Heart left ventricle (tissue), 16 donors: ENCODE measurements at regions not wholly inside any gene's neighbourhood (a gene's known extent, or its start where the extent isn't known, plus 50 kb on each side); places are given as distances from the start of the nearest gene placed in this dataset.

Experiments
- ATAC-seq, 4 donors: fragments of 200-7000 bp; cut with Tn5 transposase; one replicate each; pipeline ENCODE4 v1.9.1; 2020 to 2022; ENCODE audit warnings: moderate library complexity in 4 of 4, mild to moderate bottlenecking in 3 of 4, moderate number of reproducible peaks in 1 of 4
- DNase-seq, 5 donors: peaks; one replicate each; pipeline ENCODE4 v3.0.0-alpha.2; 2020
- H3K27ac ChIP-seq, 12 donors: fragments of 200-600 bp; sonication (generic) in 4 of 12; one replicate each; pipeline versions ENCODE4 v1.5.0 to v1.8.0; 2016 to 2022; ENCODE audit warnings: mild to moderate bottlenecking in 2 of 12
- H3K27me3 ChIP-seq, 9 donors: fragments of 200-600 bp; sonication (generic) in 2 of 9; one replicate each; pipeline versions ENCODE4 v1.5.1 to v1.8.0; 2016 to 2022; ENCODE audit warnings: mild to moderate bottlenecking in 3 of 9
- H3K36me3 ChIP-seq, 9 donors: fragments of 200-600 bp; sonication (generic) in 2 of 9; one replicate each; pipeline versions ENCODE4 v1.5.0 to v1.8.0; 2018 to 2022; ENCODE audit warnings: mild to moderate bottlenecking in 2 of 9
- H3K4me1 ChIP-seq, 12 donors: fragments of 200-600 bp; sonication (generic) in 4 of 12; one replicate each; pipeline versions ENCODE4 v1.5.0 to v1.8.0; 2016 to 2022; ENCODE audit warnings: mild to moderate bottlenecking in 3 of 12
- H3K4me3 ChIP-seq, 12 donors: fragments of 200-600 bp; sonication (generic) in 4 of 12; one replicate each; pipeline versions ENCODE4 v1.5.0 to v1.8.0; 2017 to 2022; ENCODE audit warnings: mild to moderate bottlenecking in 9 of 12, moderate library complexity in 4 of 12
- H3K9me3 ChIP-seq, 12 donors: fragments of 200-600 bp; sonication (generic) in 4 of 12; one replicate each; pipeline versions ENCODE4 v1.5.0 to v1.8.0; 2016 to 2022; ENCODE audit warnings: mild to moderate bottlenecking in 1 of 12
- POLR2A ChIP-seq, 2 donors: fragments of 450-650 bp; IDR thresholded peaks; one replicate each; pipeline ENCODE4 v1.6.1; 2017; ENCODE audit warnings: antibody characterized with exemption in 2 of 2, mild to moderate bottlenecking in 2 of 2, moderate library complexity in 2 of 2
- WGBS, 4 donors: extraction: QIAGEN DNeasy Blood & Tissue Kit in 2 of 4; methylation state at CpG; one replicate each; pipeline versions ENCODE4 v1.1.5 to v1.1.7; 2013 to 2018; 5-methylcytosine and 5-hydroxymethylcytosine counted together
- intact Hi-C, 10 donors: fragments of 100-400 bp; cut with DNase I; formaldehyde crosslinking; loops; one replicate each; pipeline versions ENCODE4 v1.11.1 to v1.14.2; 2022
- TF ChIP-seq, protein P1 (sequence below), 12 donors: fragments of 200-600 bp; sonication (generic) in 4 of 12; IDR thresholded peaks; one replicate each; pipeline versions ENCODE4 v1.5.0 to v1.8.0; 2018 to 2022; ENCODE audit warnings: antibody characterized with exemption in 12 of 12, mild to moderate bottlenecking in 5 of 12
- donor health status: ischemic (EF 13 %, LVEDD 7.1; RV severe dilation, severe dysfunction).
- donor health status: healthy with polysubstance abuse.
- donor health status: DM: no; HTN: yes; CAD: no.
- donor health status: DM: no; HTN: no; CAD: no.
- donor health status: ischemic (EF 25% LVEDD 6.9; RV normal size, moderate dysfunction).
- donor health status: ischemic (EF 25% LVEDD 5.7; RV mildly dilated, moderate dysfunction).
- donor health status: healthy.
- donor health status: DM: yes; HTN: yes; CAD: no.
- donor health status: ischemic (EF 35%, LVEDD 5.7; RV mildly dilated, moderate dysfunction).
- donor health status: nonischemic (EF 11% LVEDD 7.7; RV severe dilation, severe dysfunction).
- donor health status: DM: yes; HTN: yes; CAD: no.
- donor health status: PGD.
- donor health status: ischemic (EF 29% LVEDD 5.4; RV normal size, mild dysfunction).
- donor health status: nonischemic (EF 23%, LVEDD 6.1; RV moderate dilation, normal function).

DNA sequence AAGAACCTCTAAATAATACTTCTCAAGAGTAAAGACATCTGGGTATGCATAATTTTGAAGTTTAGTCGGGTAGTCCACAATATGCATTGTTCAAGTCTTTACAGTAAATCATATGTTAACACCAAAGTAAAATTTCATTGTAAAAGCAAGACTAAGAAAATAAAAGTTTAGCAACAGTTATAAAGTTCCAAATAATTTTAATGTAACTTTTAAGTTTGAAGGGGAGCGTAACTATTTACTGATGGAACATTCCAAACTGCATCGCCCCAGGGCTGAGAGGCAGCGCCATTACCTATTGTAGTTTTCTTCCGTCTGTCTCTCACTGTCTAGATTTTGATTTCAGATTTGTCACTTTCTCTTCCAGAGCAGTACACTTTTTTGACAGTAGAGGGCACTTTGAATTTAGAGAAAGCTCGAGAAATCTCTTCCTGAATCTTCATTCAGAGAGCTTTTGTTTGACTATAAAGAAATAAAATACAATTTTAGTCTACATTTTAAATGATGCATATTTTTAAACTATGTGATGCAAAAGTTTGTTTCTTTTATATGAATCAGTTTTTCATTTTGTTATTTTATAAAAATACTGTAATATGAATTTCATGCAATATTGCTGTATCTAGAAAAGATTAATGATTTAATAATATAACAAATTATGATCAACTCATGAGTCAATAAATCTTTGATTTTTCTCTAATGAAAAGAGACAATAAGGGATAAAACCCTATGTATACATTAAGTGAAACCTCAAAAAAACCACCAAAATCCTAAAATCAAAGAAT is 389.8 kb downstream of the FIGN start:
- no peak overlapping the region for H3K4me3 ChIP-seq
- no peak overlapping the region for H3K27ac ChIP-seq
- DNase-seq, result peak in 1 of 5 donors; percentile 10
- no peak for ATAC-seq
- H3K36me3 ChIP-seq, result no peaks in the 10 kb centered on the region
- WGBS, 4 donors, result 8 to 10% (median 9%) methylated on average over 6 of the region's 6 CpGs
- intact Hi-C loops, result loop anchor here (2.0 to 10.0 kb wide), 12 partner anchors 119 to 1129 kb away; partner anchors contain the start of gene FIGN (in 2 of the 10)
- TF ChIP-seq, protein P1, sequence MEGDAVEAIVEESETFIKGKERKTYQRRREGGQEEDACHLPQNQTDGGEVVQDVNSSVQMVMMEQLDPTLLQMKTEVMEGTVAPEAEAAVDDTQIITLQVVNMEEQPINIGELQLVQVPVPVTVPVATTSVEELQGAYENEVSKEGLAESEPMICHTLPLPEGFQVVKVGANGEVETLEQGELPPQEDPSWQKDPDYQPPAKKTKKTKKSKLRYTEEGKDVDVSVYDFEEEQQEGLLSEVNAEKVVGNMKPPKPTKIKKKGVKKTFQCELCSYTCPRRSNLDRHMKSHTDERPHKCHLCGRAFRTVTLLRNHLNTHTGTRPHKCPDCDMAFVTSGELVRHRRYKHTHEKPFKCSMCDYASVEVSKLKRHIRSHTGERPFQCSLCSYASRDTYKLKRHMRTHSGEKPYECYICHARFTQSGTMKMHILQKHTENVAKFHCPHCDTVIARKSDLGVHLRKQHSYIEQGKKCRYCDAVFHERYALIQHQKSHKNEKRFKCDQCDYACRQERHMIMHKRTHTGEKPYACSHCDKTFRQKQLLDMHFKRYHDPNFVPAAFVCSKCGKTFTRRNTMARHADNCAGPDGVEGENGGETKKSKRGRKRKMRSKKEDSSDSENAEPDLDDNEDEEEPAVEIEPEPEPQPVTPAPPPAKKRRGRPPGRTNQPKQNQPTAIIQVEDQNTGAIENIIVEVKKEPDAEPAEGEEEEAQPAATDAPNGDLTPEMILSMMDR (IDR thresholded peaks at IDR 0.05), result peak; percentile 64 to 91 (median 82)
- no peak for TF ChIP-seq POLR2A (IDR thresholded peaks at IDR 0.05)
- no peaks in the 10 kb centered on the region for H3K9me3 ChIP-seq
- H3K4me1 ChIP-seq, result peaks cover 0 to 17% (median 6%) of the 10 kb centered on the region in 12 donors
- H3K27me3 ChIP-seq, result no peaks in the 10 kb centered on the region

DNA sequence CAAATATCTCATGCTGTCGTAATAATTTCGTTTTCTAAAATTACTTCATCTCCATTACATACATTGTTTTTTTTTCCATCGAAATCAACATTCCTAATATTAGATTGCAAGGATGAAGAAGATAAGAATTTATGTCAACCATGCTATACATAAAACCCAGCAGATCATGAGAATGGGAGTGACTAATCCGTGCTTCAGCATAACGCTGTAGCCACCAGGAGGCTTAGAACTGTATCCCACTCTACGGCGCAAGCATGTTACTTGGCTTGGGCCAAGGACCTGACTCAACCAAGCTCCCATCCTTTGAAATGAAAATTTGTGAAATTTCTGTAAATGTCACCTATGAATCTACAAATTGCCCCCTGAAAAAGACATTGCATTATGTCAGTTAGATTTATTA is 392.5 kb downstream of the FIGN start:
- no peaks in the 10 kb centered on the region for H3K36me3 ChIP-seq
- H3K27me3 ChIP-seq, result no peaks in the 10 kb centered on the region
- no peak overlapping the region for H3K4me3 ChIP-seq
- whole genome bisulfite sequencing, 4 donors, result 87 to 93% (median 90%) methylated on average over 7 of the region's 7 CpGs
- H3K9me3 ChIP-seq, result peaks cover 0 to 4% (median 0%) of the 10 kb centered on the region in 12 donors
- DNase-seq (no peak), ATAC-seq (no peak)
- intact Hi-C loops, result loop anchor here in 7 of 10 donors (5.0 to 10.0 kb wide), 7 partner anchors 121 to 1131 kb away; no protein-coding TSS in a partner anchor
- H3K27ac ChIP-seq, result no peak overlapping the region
- H3K4me1 ChIP-seq, result peaks cover 0 to 5% (median 0%) of the 10 kb centered on the region in 12 donors
- TF ChIP-seq POLR2A (IDR thresholded peaks at IDR 0.05), result no peak
- TF ChIP-seq, protein P1 (IDR thresholded peaks at IDR 0.05), result no peak

DNA sequence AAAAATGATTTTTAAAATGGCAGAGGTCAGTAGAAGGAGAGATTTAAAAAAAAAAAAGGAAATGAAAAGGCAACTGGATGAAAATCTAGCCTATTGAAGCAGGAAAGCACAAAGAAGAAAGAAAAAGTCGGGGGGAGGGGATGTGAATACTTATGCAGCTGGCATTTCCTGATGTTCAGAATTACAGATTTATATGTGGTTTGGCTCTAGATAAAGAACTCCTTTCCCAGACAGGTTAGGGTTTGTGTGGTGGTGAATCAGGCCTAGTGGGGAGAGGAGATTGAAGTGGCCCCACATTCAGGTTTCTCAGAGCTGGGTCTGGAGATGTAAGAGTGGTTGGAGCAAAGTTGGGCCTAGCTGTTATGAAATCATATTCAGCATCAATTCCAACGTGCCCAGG is 394.4 kb downstream of the FIGN start:
- H3K36me3 ChIP-seq, result no peaks in the 10 kb centered on the region
- no peak for TF ChIP-seq POLR2A (IDR thresholded peaks at IDR 0.05)
- intact Hi-C loops, result loop anchor here in 7 of 10 donors (5.0 to 10.0 kb wide), 7 partner anchors 123 to 1133 kb away; no protein-coding TSS in a partner anchor
- H3K4me3 ChIP-seq, result no peak overlapping the region
- H3K9me3 ChIP-seq, result peaks cover 0 to 4% (median 0%) of the 10 kb centered on the region in 12 donors
- 54 to 63% (median 57%) methylated on average over 2 of the region's 2 CpGs for whole genome bisulfite sequencing, 4 donors
- no peak overlapping the region for H3K27ac ChIP-seq
- H3K4me1 ChIP-seq, result no peaks in the 10 kb centered on the region
- H3K27me3 ChIP-seq, result no peaks in the 10 kb centered on the region
- no peak for DNase-seq
- ATAC-seq, result no peak

DNA sequence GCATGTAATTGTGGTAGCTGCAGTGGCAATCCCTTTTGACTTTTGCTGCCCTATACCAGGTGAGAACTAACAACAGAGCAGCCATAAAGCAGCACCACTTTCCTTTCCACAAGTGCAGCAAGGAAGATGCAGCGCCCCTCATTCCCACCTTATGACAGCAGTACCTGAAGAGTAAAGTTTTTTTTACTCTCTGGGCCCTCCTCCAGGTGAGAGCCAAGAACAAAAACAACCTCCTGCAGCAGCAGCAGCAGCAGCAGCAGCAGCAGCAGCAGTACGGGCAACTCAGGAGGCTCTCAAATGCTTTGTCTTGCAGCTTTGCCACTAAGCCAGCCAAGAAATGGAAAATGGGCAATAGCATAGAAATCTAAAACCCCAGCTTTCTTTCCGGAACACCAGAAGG is 397.5 kb downstream of the FIGN start:
- no peak overlapping the region for H3K4me3 ChIP-seq
- peaks cover 0 to 2% (median 0%) of the 10 kb centered on the region in 9 donors for H3K27me3 ChIP-seq
- no peak overlapping the region for H3K27ac ChIP-seq
- TF ChIP-seq, protein P1 (IDR thresholded peaks at IDR 0.05), result no peak
- no peak for TF ChIP-seq POLR2A (IDR thresholded peaks at IDR 0.05)
- 70 to 79% (median 77%) methylated on average over 3 of the region's 3 CpGs for WGBS, 4 donors
- H3K36me3 ChIP-seq, result no peaks in the 10 kb centered on the region
- intact Hi-C loops, result no loop called here
- no peak for DNase-seq
- no peak for ATAC-seq
- H3K9me3 ChIP-seq, result peaks cover 0 to 4% (median 0%) of the 10 kb centered on the region in 12 donors
- H3K4me1 ChIP-seq, result no peaks in the 10 kb centered on the region
